IMR-90 (cell line): ENCODE measurements at regions not wholly inside any gene's neighbourhood (a gene's known extent, or its start where the extent isn't known, plus 50 kb on each side); places are given as distances from the start of the nearest gene placed in this dataset.

Experiments
- ATAC-seq: fragments of 200-7000 bp; cut with Tn5 transposase; 2 replicates; pipeline ENCODE4 v1.9.1; 2020; ENCODE audit warnings: low read depth, mild to moderate bottlenecking, moderate library complexity
- BruUV-seq: library from RNA; stranded (reverse); fragments of 400-500 nt; replicated peaks from 2 replicates; lab custom pipeline; 2021; lab: Mats Ljungman, UMichigan
- CTCF ChIA-PET: fragments of 300-600 bp; formaldehyde crosslinking; extraction: SDS; loops from one replicate; lab custom pipeline; 2021; ENCODE audit warnings: antibody characterized with exemption; lab: Yijun Ruan, JAX
- POLR2A ChIA-PET: fragments of 300-600 bp; sonication (Branson Sonifier 250); formaldehyde crosslinking; loops from one replicate; lab custom pipeline; 2022; ENCODE audit warnings: antibody characterized with exemption; ENCODE audit not compliant: unreplicated experiment; lab: Charles Lee
- DNase-seq: peaks from one replicate; pipeline ENCODE4 v3.0.0; 2013
- H2AFZ ChIP-seq: replicated peaks from 2 replicates; pipeline ENCODE3; 2013; ENCODE audit warnings: low read length, mild to moderate bottlenecking; ENCODE audit not compliant: poor library complexity
- H2AK5ac ChIP-seq: 2 replicates; pipeline ENCODE4 v1.6.1; 2013; ENCODE audit warnings: low read depth, low read length, inconsistent platforms
- H2AK9ac ChIP-seq: replicated peaks from 2 replicates; pipeline ENCODE3; 2013; ENCODE audit warnings: mild to moderate bottlenecking, low read depth, low read length, moderate library complexity; ENCODE audit not compliant: poor library complexity
- H2BK120ac ChIP-seq: 2 replicates; pipeline ENCODE4 v1.6.1; 2013; ENCODE audit warnings: low read depth, low read length, inconsistent platforms
- H2BK15ac ChIP-seq: 3 replicates; pipeline ENCODE4 v1.6.1; 2013; ENCODE audit warnings: low read depth, low read length, inconsistent platforms
- H2BK20ac ChIP-seq: 2 replicates; pipeline ENCODE4 v1.6.1; 2013; ENCODE audit warnings: low read depth, mild to moderate bottlenecking, inconsistent platforms, low read length, moderate library complexity
- H2BK5ac ChIP-seq: 2 replicates; pipeline ENCODE4 v1.6.1; 2013; ENCODE audit warnings: mild to moderate bottlenecking, low read depth, low read length, inconsistent platforms; ENCODE audit not compliant: poor library complexity, severe bottlenecking
- H3K14ac ChIP-seq: replicated peaks from 2 replicates; pipeline ENCODE4 v1.6.1; 2013; ENCODE audit warnings: low read depth, low read length, inconsistent platforms
- H3K18ac ChIP-seq: 2 replicates; pipeline ENCODE4 v1.6.1; 2013; ENCODE audit warnings: low read depth, low read length, control low read depth
- H3K23ac ChIP-seq: 2 replicates; pipeline ENCODE4 v1.6.1; 2013; ENCODE audit warnings: low read depth, low read length, inconsistent platforms
- H3K27ac ChIP-seq: 2 replicates; pipeline ENCODE4 v1.5.1; 2013; ENCODE audit warnings: mild to moderate bottlenecking, control low read depth, low read length; ENCODE audit not compliant: insufficient read depth
- H3K27me3 ChIP-seq: 2 replicates; pipeline ENCODE4 v1.6.1; 2013; ENCODE audit warnings: low read length; ENCODE audit not compliant: control insufficient read depth, insufficient read depth
- H3K36me3 ChIP-seq: 2 replicates; pipeline ENCODE4 v1.6.1; 2013; ENCODE audit warnings: low read length, mixed read lengths; ENCODE audit not compliant: control insufficient read depth, insufficient read depth
- H3K4ac ChIP-seq: 2 replicates; pipeline ENCODE4 v1.6.1; 2013; ENCODE audit warnings: low read depth, low read length, inconsistent platforms
- H3K4me1 ChIP-seq: 2 replicates; pipeline ENCODE4 v1.6.1; 2013; ENCODE audit warnings: low read length, mixed read lengths; ENCODE audit not compliant: control insufficient read depth, insufficient read depth
- H3K4me2 ChIP-seq: 2 replicates; pipeline ENCODE4 v1.6.1; 2013; ENCODE audit warnings: low read depth, mild to moderate bottlenecking, control low read depth, low read length, moderate library complexity
- H3K4me3 ChIP-seq: 2 replicates; pipeline ENCODE4 v1.5.1; 2013; ENCODE audit warnings: low read depth, mild to moderate bottlenecking, control low read depth, low read length, moderate library complexity; ENCODE audit not compliant: insufficient read depth
- H3K56ac ChIP-seq: 2 replicates; pipeline ENCODE4 v1.6.1; 2013; ENCODE audit warnings: low read length, inconsistent platforms; ENCODE audit not compliant: insufficient read depth; ENCODE audit errors: extremely low read depth
- H3K79me1 ChIP-seq, 2 experiments: 2 replicates each; pipeline ENCODE4 v1.6.1; 2013; ENCODE audit warnings: low read length in 2 of 2, inconsistent platforms in 1 of 2, low read depth in 1 of 2
- H3K9ac ChIP-seq: 2 replicates; pipeline ENCODE4 v1.6.1; 2013; ENCODE audit warnings: low read depth, low read length, control low read depth
- H3K9me1 ChIP-seq: 2 replicates; pipeline ENCODE4 v1.6.1; 2013; ENCODE audit warnings: low read length, inconsistent platforms; ENCODE audit not compliant: insufficient read depth
- H3K9me3 ChIP-seq: 2 replicates; pipeline ENCODE4 v1.6.1; 2013; ENCODE audit warnings: low read length; ENCODE audit not compliant: control insufficient read depth, insufficient read depth
- H4K20me1 ChIP-seq: 2 replicates; pipeline ENCODE4 v1.6.1; 2013; ENCODE audit warnings: low read length, inconsistent platforms; ENCODE audit not compliant: insufficient read depth
- H4K5ac ChIP-seq: 2 replicates; pipeline ENCODE4 v1.6.1; 2013; ENCODE audit warnings: mild to moderate bottlenecking, low read depth, low read length, control low read depth
- H4K8ac ChIP-seq, 2 experiments: 2 replicates each; pipeline ENCODE4 v1.6.1; 2013; ENCODE audit warnings: low read depth in 2 of 2, low read length in 2 of 2, control low read depth in 1 of 2, inconsistent platforms in 1 of 2
- H4K91ac ChIP-seq: 2 replicates; pipeline ENCODE4 v1.6.1; 2013; ENCODE audit warnings: low read depth, low read length, inconsistent platforms; ENCODE audit not compliant: insufficient read depth
- BHLHE40 ChIP-seq: fragments of 150-350 bp; IDR thresholded peaks from 2 replicates; pipeline ENCODE4 v1.6.1; 2016; ENCODE audit warnings: mild to moderate bottlenecking, low read depth, low read length
- CEBPB ChIP-seq: IDR thresholded peaks from 2 replicates; pipeline ENCODE4 v1.6.1; 2012; ENCODE audit warnings: low read depth, low read length, improper control_type of control experiment
- CHD1 ChIP-seq: IDR thresholded peaks from 2 replicates; pipeline ENCODE4 v1.6.1; 2012; ENCODE audit warnings: low read depth, low read length, improper control_type of control experiment
- FOS ChIP-seq: fragments of 150-350 bp; IDR thresholded peaks from 2 replicates; pipeline ENCODE4 v1.6.1; 2016; ENCODE audit warnings: low read depth, low read length
- MAFK ChIP-seq: IDR thresholded peaks from 2 replicates; pipeline ENCODE4 v1.6.1; 2012; ENCODE audit warnings: low read depth, low read length, improper control_type of control experiment
- MAZ ChIP-seq: IDR thresholded peaks from 2 replicates; pipeline ENCODE4 v1.6.1; 2012; ENCODE audit warnings: low read depth, mild to moderate bottlenecking, low read length, improper control_type of control experiment, moderate library complexity, borderline replicate concordance
- MXI1 ChIP-seq: IDR thresholded peaks from 2 replicates; pipeline ENCODE4 v1.6.1; 2012; ENCODE audit warnings: low read depth, mild to moderate bottlenecking, low read length, moderate library complexity, borderline replicate concordance
- NFE2L2 ChIP-seq: fragments of 150-350 bp; IDR thresholded peaks from 2 replicates; pipeline ENCODE4 v1.6.1; 2016; ENCODE audit warnings: low read depth, mild to moderate bottlenecking, low read length
- RAD21 ChIP-seq: IDR thresholded peaks from 2 replicates; pipeline ENCODE4 v1.6.1; 2012; ENCODE audit warnings: low read length, improper control_type of control experiment
- RCOR1 ChIP-seq: IDR thresholded peaks from 2 replicates; pipeline ENCODE4 v1.6.1; 2012; ENCODE audit warnings: mild to moderate bottlenecking, low read length, improper control_type of control experiment; ENCODE audit not compliant: insufficient replicate concordance
- SMC3 ChIP-seq: fragments of 150-350 bp; IDR thresholded peaks from 2 replicates; pipeline ENCODE4 v1.6.1; 2016; ENCODE audit warnings: low read depth, mild to moderate bottlenecking, antibody characterized with exemption, low read length, moderate library complexity
- whole genome bisulfite sequencing, 2 experiments: methylation state at CpG; one replicate each; pipeline versions ENCODE4 v1.1.5 to v1.1.7; 2013; ENCODE audit warnings: missing lambda C conversion rate in 2 of 2; ENCODE audit not compliant: insufficient read length in 1 of 2; ENCODE audit errors: extremely low coverage in 2 of 2; 5-methylcytosine and 5-hydroxymethylcytosine counted together
- dilution Hi-C: fragments of 300-500 bp; cut with HindIII; formaldehyde crosslinking; loops from one replicate; pipeline ENCODE4 v1.14.3; 2018; ENCODE audit warnings: low sequenced_read_pairs; ENCODE audit not compliant: unreplicated experiment
- in situ Hi-C: fragments of 300-500 bp; cut with MboI; formaldehyde crosslinking; loops from 3 replicates; pipeline ENCODE4 v1.14.3; 2019; ENCODE audit warnings: low sequenced_read_pairs, inconsistent platforms, mixed read lengths
- intact Hi-C: fragments of 100-400 bp; cut with micrococcal nuclease; formaldehyde crosslinking; loops from 2 replicates; pipeline ENCODE4 v1.10.0; 2022
- TF ChIP-seq, protein P1 (sequence below): fragments of 150-350 bp; IDR thresholded peaks from 2 replicates; pipeline ENCODE4 v1.6.1; 2016; ENCODE audit warnings: low read depth, mild to moderate bottlenecking, low read length, moderate library complexity, borderline replicate concordance
- TF ChIP-seq, protein P2 (sequence below): fragments of 150-350 bp; IDR thresholded peaks from 2 replicates; pipeline ENCODE4 v1.6.1; 2017; ENCODE audit warnings: mild to moderate bottlenecking, antibody characterized with exemption, low read length, low read depth

DNA sequence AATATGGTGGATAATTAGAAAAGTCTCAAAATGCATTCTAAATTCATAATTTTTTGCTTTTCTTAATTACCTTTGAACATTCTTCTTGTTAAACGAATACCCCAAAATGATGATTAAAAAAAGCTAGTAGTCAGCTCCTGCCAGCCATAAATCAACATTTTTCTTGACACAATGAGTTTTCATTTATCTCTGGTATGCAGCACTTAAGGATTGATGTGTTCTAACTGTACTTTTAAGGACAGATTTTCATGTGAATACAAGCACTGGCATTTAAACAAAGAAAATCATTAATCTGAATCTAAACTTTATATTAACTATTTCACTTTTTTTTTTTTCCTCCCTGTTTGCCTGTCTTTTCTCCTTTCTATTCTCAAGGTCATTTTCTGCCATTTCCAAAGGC lies 976.8 kb downstream of the TMEM182 start:
- Histone ChIP-seq H3K27me3 (no peaks in the 10 kb centered on the region), H3K18ac (no peak overlapping the region), H3K4me2 (no peak overlapping the region), H3K23ac (no peak overlapping the region), H3K9me3 (peaks cover 17% of the 10 kb centered on the region), H2BK5ac (no peak overlapping the region), H4K8ac (no peak overlapping the region), H2BK15ac (no peak overlapping the region), H2BK20ac (no peak overlapping the region), H3K9ac (no peak overlapping the region), H2AFZ (no peak overlapping the region), H2AK9ac (no peak overlapping the region), H3K36me3 (no peaks in the 10 kb centered on the region), H4K91ac (no peak overlapping the region), H3K79me1 (no peaks in the 10 kb centered on the region), H3K4me1 (no peaks in the 10 kb centered on the region), H4K5ac (no peak overlapping the region), H3K14ac (no peak overlapping the region), H3K27ac (no peak overlapping the region), H2BK120ac (no peak overlapping the region), H4K20me1 (no peaks in the 10 kb centered on the region), H3K56ac (no peak overlapping the region), H3K9me1 (no peaks in the 10 kb centered on the region), H3K4me3 (no peak overlapping the region), H2AK5ac (no peak overlapping the region), H3K4ac (no peak overlapping the region)
- DNase-seq (no peak), ATAC-seq (no peak)
- TF ChIP-seq MAZ (no peak), NFE2L2 (no peak), FOS (no peak), RCOR1 (no peak), RAD21 (no peak), CHD1 (no peak), SMC3 (no peak), MXI1 (no peak), CEBPB (no peak), BHLHE40 (no peak), MAFK (no peak)
- TF ChIP-seq, protein P1, sequence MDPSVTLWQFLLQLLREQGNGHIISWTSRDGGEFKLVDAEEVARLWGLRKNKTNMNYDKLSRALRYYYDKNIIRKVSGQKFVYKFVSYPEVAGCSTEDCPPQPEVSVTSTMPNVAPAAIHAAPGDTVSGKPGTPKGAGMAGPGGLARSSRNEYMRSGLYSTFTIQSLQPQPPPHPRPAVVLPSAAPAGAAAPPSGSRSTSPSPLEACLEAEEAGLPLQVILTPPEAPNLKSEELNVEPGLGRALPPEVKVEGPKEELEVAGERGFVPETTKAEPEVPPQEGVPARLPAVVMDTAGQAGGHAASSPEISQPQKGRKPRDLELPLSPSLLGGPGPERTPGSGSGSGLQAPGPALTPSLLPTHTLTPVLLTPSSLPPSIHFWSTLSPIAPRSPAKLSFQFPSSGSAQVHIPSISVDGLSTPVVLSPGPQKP = no peak
- TF ChIP-seq, protein P2, sequence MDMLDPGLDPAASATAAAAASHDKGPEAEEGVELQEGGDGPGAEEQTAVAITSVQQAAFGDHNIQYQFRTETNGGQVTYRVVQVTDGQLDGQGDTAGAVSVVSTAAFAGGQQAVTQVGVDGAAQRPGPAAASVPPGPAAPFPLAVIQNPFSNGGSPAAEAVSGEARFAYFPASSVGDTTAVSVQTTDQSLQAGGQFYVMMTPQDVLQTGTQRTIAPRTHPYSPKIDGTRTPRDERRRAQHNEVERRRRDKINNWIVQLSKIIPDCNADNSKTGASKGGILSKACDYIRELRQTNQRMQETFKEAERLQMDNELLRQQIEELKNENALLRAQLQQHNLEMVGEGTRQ = no peak
- dilution Hi-C loops = no loop called here
- no CpG with 5 or more reads among the region's 1 CpG for WGBS, 2 experiments
- intact Hi-C loops = no loop called here
- no TSS peak for BruUV-seq
- ChIA-PET CTCF (no interaction called here), POLR2A (no interaction called here)
- in situ Hi-C loops = no loop called here
